Upper lobe of right lung (tissue), 1 donor: ENCODE measurements at regions not wholly inside any gene's neighbourhood (a gene's known extent, or its start where the extent isn't known, plus 50 kb on each side); places are given as distances from the start of the nearest gene placed in this dataset.

Experiments used
- ATAC-seq: fragments of 200-7000 bp; cut with Tn5 transposase; one replicate; pipeline ENCODE4 v1.9.1; 2020; ENCODE audit warnings: mild to moderate bottlenecking, moderate library complexity
- DNase-seq: peaks from one replicate; pipeline ENCODE4 v3.0.0-alpha.2; 2020
- H3K27ac ChIP-seq: fragments of 200-600 bp; one replicate; pipeline ENCODE4 v1.8.0; 2022
- H3K27me3 ChIP-seq: fragments of 200-600 bp; one replicate; pipeline ENCODE4 v1.8.0; 2022; ENCODE audit warnings: mild to moderate bottlenecking
- H3K36me3 ChIP-seq: fragments of 200-600 bp; one replicate; pipeline ENCODE4 v1.8.0; 2022
- H3K4me1 ChIP-seq: fragments of 200-600 bp; one replicate; pipeline ENCODE4 v1.8.0; 2022
- H3K4me3 ChIP-seq: fragments of 200-600 bp; one replicate; pipeline ENCODE4 v1.8.0; 2022; ENCODE audit warnings: mild to moderate bottlenecking
- H3K9me3 ChIP-seq: fragments of 200-600 bp; one replicate; pipeline ENCODE4 v1.8.0; 2022
- CTCF ChIP-seq: fragments of 200-600 bp; IDR thresholded peaks from one replicate; pipeline ENCODE4 v1.8.0; 2022; ENCODE audit warnings: antibody characterized with exemption
- intact Hi-C: fragments of 100-400 bp; cut with DNase I; formaldehyde crosslinking; loops from one replicate; pipeline ENCODE4 v1.11.0; 2022
- donor health status: DM: no; HTN: yes; CAD: no; lungs with severe emphysema.

DNA sequence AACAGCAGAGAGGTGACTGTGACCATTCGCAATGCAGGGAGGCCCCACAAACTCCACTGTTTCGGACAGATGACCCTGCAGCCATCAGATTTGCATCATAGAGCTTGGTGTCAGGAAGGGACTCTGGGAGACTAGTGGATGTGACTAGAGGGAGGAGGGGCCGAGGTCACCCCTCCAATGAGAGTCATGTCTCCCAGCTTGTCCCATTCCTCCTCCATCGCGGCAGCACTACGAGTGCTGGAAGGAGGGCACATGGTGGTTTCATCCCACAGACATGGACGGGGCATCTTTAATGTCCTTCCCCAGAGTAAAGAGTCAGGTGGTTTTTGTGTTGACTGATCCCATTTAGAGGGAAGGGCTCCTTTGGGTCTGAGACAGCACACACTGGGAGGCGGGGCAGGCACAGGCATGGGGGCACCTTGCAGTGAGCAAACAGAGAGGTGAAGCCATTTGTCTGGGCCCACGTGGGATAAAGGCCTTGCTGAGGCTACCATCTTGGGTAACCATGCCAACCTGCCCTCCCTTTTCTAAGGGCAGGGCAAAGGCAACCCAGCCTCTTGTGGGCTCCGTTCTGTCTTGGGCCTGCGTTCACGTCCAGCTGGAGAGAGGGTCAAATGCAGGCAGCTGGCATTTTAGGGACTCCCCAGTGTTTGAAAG, 208.1 kb downstream of the ASB1 start:
- TF ChIP-seq CTCF: no peak
- no peak overlapping the region for H3K27ac ChIP-seq
- DNase-seq: no peak
- H3K4me3 ChIP-seq: no peak overlapping the region
- H3K4me1 ChIP-seq: no peaks in the 10 kb centered on the region
- H3K36me3 ChIP-seq: no peaks in the 10 kb centered on the region
- no peaks in the 10 kb centered on the region for H3K9me3 ChIP-seq
- no peaks in the 10 kb centered on the region for H3K27me3 ChIP-seq
- no peak for ATAC-seq
- intact Hi-C loops: no loop called here

DNA sequence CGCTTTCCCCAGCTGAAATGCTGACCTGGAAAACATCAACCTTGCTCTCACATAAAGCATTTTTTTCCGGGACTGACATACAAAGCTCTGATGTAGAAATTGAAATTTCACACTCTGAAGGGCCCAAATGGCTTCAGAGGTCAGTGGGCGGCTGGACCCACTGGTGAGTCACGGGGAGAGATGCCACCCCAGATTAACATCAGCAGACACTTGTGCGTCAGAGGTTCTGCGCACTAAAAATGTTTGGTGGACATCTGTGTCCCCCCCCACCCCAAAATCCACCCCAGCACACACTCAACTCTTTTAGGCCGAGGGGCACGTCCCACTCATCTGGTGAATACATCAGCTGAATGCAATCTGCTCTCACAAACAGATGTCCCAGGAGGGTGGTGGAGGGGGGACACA, 208.9 kb downstream of the ASB1 start:
- DNase-seq: no peak
- no peak for ATAC-seq
- H3K27ac ChIP-seq: no peak overlapping the region

GRCh38 chr2:238636269-238637073, 209.7 kb downstream of the ASB1 start:
- Histone ChIP-seq H3K36me3 (no peaks in the 10 kb centered on the region), H3K27me3 (no peaks in the 10 kb centered on the region), H3K9me3 (no peaks in the 10 kb centered on the region), H3K27ac (no peak overlapping the region), H3K4me1 (no peaks in the 10 kb centered on the region), H3K4me3 (no peak overlapping the region)
- intact Hi-C loops: no loop called here
- DNase-seq (no peak), ATAC-seq (no peak)
- no peak for TF ChIP-seq CTCF

More for the DNA sequence above, 208.9 kb downstream of the ASB1 start:
- no peak for TF ChIP-seq CTCF
- Histone ChIP-seq H3K4me3 (no peak overlapping the region), H3K27me3 (no peaks in the 10 kb centered on the region), H3K36me3 (no peaks in the 10 kb centered on the region), H3K4me1 (no peaks in the 10 kb centered on the region), H3K9me3 (no peaks in the 10 kb centered on the region)
- intact Hi-C loops: no loop called here

DNA sequence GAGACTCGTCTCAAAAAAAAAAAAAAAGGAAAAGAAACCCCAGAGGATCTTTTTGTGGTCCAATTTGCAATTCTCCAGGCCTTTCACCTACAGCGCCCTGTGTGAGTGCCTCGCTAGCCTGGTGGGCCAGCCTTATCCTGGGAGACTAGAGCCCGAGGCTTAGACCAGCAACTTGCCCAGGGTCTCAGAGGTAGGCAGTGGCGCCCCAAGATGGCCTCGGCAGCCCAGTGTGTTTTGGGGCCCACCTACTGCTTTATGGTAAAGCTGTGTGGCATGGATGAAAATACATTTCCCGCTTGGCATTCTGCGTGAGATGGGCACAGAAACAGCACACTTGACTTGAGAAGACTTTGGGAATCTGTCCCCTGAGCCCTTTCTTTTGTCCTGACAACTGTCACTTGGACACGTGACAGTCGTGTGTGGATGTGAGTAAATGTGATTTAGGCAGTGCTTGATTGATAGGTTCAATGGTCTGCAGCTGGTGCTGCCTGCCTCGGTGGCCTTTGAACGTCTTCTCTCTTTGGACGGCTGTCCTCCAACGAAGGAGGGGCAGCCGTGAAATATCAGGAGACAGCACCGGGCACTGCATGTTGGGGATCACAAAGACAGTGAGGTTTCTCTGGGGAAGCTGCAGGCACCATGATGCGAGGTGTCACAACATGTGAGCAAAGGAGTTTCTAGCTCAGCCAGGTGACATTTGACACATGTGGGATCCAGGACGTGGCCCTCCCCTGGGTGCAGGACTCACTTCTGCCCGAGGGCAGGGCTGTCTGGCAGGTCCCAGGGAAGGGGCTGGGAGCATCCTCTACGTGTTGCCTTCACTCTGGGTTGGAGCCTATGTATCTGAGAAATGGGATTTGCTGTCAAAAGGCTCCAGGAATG, 209.5 kb upstream of the TWIST2 start:
- no peak for ATAC-seq
- no peaks in the 10 kb centered on the region for H3K36me3 ChIP-seq

More for the DNA sequence above, 209.5 kb upstream of the TWIST2 start:
- no peak for TF ChIP-seq CTCF
- H3K4me1 ChIP-seq: no peaks in the 10 kb centered on the region
- H3K27me3 ChIP-seq: no peaks in the 10 kb centered on the region
- H3K27ac ChIP-seq: no peak overlapping the region
- H3K4me3 ChIP-seq: no peak overlapping the region
- intact Hi-C loops: no loop called here
- no peaks in the 10 kb centered on the region for H3K9me3 ChIP-seq
- DNase-seq: no peak
